ENCODE measurements at regions not wholly inside any gene's neighbourhood (a gene's known extent, or its start where the extent isn't known, plus 50 kb on each side); places are given as distances from the start of the nearest gene placed in this dataset.

DNA sequence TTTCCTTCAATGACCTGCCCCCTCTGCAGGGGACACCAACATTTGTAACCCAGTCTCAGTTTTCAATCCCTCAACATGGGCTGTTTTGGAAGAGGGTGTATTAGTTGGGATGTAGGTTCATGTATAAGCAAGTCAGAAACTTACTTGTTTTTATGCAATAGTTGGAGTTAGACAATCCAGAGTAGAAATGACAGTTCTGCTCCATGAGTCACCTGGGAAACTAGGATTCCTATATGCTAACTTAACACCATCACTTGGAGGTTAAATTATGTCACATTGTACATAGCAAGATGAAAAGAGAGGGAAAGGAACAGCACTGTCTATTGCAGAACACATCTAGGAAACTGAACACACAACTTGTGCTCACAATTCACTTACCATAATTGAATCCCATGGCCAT lies 436.4 kb downstream of the RFC3 start:
- H3K27me3 ChIP-seq (ENCODE audit: control insufficient read depth in 4 of 4, insufficient read depth in 4 of 4, low read length in 3 of 4) = peaks cover 0 to under 1% (median 0%) of the 10 kb centered on the region in 4 donors
- H3K9me3 ChIP-seq (ENCODE audit: control insufficient read depth in 4 of 4, low read length in 3 of 4) = peaks cover 0 to 3% (median 3%) of the 10 kb centered on the region in 4 donors
- H3K4me3 ChIP-seq (ENCODE audit: low read depth in 1 of 3, low read length in 3 of 3) = no peak overlapping the region
- no peak for DNase-seq (ENCODE audit: low spot score)
- no peaks in the 10 kb centered on the region for H3K36me3 ChIP-seq (ENCODE audit: control insufficient read depth in 4 of 4, insufficient read depth in 3 of 4, low read depth in 1 of 4, low read length in 3 of 4)
- no peak overlapping the region for H3K27ac ChIP-seq (ENCODE audit: low read depth in 1 of 2, low read length in 2 of 2)
- no peak overlapping the region for H3K9ac ChIP-seq (ENCODE audit: low read depth in 1 of 2, low read length in 2 of 2)
- no peaks in the 10 kb centered on the region for H3K4me1 ChIP-seq (ENCODE audit: control insufficient read depth in 4 of 4, insufficient read depth in 4 of 4, low read length in 3 of 4)
- TF ChIP-seq, protein P1, sequence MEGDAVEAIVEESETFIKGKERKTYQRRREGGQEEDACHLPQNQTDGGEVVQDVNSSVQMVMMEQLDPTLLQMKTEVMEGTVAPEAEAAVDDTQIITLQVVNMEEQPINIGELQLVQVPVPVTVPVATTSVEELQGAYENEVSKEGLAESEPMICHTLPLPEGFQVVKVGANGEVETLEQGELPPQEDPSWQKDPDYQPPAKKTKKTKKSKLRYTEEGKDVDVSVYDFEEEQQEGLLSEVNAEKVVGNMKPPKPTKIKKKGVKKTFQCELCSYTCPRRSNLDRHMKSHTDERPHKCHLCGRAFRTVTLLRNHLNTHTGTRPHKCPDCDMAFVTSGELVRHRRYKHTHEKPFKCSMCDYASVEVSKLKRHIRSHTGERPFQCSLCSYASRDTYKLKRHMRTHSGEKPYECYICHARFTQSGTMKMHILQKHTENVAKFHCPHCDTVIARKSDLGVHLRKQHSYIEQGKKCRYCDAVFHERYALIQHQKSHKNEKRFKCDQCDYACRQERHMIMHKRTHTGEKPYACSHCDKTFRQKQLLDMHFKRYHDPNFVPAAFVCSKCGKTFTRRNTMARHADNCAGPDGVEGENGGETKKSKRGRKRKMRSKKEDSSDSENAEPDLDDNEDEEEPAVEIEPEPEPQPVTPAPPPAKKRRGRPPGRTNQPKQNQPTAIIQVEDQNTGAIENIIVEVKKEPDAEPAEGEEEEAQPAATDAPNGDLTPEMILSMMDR (IDR thresholded peaks at IDR 0.05; ENCODE audit: low read depth, low read length, missing input control) = no peak
- TF ChIP-seq, protein P2, sequence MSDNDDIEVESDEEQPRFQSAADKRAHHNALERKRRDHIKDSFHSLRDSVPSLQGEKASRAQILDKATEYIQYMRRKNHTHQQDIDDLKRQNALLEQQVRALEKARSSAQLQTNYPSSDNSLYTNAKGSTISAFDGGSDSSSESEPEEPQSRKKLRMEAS (IDR thresholded peaks at IDR 0.05) = no peak
- TF ChIP-seq JUND (IDR thresholded peaks at IDR 0.05) (no peak), TAF1 (conservative IDR thresholded peaks at IDR 0.05) (no peak), GABPA (IDR thresholded peaks at IDR 0.05 in 1 of 2, conservative IDR thresholded peaks at IDR 0.05 in 1 of 2) (no peak), RXRA (IDR thresholded peaks at IDR 0.05) (no peak), HNF4G (IDR thresholded peaks at IDR 0.05) (no peak), SP1 (IDR thresholded peaks at IDR 0.05) (no peak), YY1 (IDR thresholded peaks at IDR 0.05) (no peak), HNF4A (conservative IDR thresholded peaks at IDR 0.05) (no peak)
- TF ChIP-seq, protein P3, sequence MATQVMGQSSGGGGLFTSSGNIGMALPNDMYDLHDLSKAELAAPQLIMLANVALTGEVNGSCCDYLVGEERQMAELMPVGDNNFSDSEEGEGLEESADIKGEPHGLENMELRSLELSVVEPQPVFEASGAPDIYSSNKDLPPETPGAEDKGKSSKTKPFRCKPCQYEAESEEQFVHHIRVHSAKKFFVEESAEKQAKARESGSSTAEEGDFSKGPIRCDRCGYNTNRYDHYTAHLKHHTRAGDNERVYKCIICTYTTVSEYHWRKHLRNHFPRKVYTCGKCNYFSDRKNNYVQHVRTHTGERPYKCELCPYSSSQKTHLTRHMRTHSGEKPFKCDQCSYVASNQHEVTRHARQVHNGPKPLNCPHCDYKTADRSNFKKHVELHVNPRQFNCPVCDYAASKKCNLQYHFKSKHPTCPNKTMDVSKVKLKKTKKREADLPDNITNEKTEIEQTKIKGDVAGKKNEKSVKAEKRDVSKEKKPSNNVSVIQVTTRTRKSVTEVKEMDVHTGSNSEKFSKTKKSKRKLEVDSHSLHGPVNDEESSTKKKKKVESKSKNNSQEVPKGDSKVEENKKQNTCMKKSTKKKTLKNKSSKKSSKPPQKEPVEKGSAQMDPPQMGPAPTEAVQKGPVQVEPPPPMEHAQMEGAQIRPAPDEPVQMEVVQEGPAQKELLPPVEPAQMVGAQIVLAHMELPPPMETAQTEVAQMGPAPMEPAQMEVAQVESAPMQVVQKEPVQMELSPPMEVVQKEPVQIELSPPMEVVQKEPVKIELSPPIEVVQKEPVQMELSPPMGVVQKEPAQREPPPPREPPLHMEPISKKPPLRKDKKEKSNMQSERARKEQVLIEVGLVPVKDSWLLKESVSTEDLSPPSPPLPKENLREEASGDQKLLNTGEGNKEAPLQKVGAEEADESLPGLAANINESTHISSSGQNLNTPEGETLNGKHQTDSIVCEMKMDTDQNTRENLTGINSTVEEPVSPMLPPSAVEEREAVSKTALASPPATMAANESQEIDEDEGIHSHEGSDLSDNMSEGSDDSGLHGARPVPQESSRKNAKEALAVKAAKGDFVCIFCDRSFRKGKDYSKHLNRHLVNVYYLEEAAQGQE (IDR thresholded peaks at IDR 0.05) = no peak
- TF ChIP-seq, protein P4, sequence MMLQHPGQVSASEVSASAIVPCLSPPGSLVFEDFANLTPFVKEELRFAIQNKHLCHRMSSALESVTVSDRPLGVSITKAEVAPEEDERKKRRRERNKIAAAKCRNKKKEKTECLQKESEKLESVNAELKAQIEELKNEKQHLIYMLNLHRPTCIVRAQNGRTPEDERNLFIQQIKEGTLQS (IDR thresholded peaks at IDR 0.05) = no peak

DNA sequence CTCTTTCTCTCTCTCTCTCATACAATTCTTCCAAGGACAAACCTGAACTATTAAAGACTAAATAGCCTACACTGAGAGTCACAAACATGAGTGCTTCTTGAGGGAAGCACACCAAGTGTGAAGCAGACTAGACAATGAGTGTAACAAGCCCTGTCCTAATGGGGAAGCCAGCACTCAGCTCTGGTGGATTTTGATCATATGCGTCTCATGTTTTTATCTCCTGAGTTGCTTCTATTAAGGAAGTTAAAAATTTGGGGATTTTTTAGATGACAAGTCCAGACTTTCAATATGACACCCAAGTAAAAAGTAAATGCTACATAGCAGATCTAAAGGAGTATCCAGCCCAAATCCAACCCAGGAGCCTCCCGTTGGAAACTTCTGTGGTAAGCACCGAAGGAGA lies 437.8 kb downstream of the RFC3 start:
- no peak for DNase-seq (ENCODE audit: low spot score)
- Histone ChIP-seq H3K27me3 (ENCODE audit: control insufficient read depth in 4 of 4, insufficient read depth in 4 of 4, low read length in 3 of 4) (peaks cover 0 to 3% (median 0%) of the 10 kb centered on the region in 4 donors), H3K4me1 (ENCODE audit: control insufficient read depth in 4 of 4, insufficient read depth in 4 of 4, low read length in 3 of 4) (no peaks in the 10 kb centered on the region), H3K9ac (ENCODE audit: low read depth in 1 of 2, low read length in 2 of 2) (no peak overlapping the region), H3K36me3 (ENCODE audit: control insufficient read depth in 4 of 4, insufficient read depth in 3 of 4, low read depth in 1 of 4, low read length in 3 of 4) (no peaks in the 10 kb centered on the region), H3K27ac (ENCODE audit: low read depth in 1 of 2, low read length in 2 of 2) (no peak overlapping the region), H3K9me3 (ENCODE audit: control insufficient read depth in 4 of 4, low read length in 3 of 4) (peaks cover 0 to 3% (median 3%) of the 10 kb centered on the region in 4 donors), H3K4me3 (ENCODE audit: low read depth in 1 of 3, low read length in 3 of 3) (no peak overlapping the region)
- 86% methylated on average over 3 of the region's 3 CpGs for WGBS
- TF ChIP-seq RAD21 (IDR thresholded peaks at IDR 0.05) = no peak
- TF ChIP-seq SP1 (IDR thresholded peaks at IDR 0.05) = no peak
- TF ChIP-seq, protein P5, sequence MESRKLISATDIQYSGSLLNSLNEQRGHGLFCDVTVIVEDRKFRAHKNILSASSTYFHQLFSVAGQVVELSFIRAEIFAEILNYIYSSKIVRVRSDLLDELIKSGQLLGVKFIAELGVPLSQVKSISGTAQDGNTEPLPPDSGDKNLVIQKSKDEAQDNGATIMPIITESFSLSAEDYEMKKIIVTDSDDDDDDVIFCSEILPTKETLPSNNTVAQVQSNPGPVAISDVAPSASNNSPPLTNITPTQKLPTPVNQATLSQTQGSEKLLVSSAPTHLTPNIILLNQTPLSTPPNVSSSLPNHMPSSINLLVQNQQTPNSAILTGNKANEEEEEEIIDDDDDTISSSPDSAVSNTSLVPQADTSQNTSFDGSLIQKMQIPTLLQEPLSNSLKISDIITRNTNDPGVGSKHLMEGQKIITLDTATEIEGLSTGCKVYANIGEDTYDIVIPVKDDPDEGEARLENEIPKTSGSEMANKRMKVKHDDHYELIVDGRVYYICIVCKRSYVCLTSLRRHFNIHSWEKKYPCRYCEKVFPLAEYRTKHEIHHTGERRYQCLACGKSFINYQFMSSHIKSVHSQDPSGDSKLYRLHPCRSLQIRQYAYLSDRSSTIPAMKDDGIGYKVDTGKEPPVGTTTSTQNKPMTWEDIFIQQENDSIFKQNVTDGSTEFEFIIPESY (IDR thresholded peaks at IDR 0.05) = no peak
- no peak for TF ChIP-seq JUND (IDR thresholded peaks at IDR 0.05)
- no peak for TF ChIP-seq HNF4G (IDR thresholded peaks at IDR 0.05)
- TF ChIP-seq YY1 (IDR thresholded peaks at IDR 0.05) = no peak
- TF ChIP-seq NR2F2 (IDR thresholded peaks at IDR 0.05) = no peak
- TF ChIP-seq GABPA (IDR thresholded peaks at IDR 0.05 in 1 of 2, conservative IDR thresholded peaks at IDR 0.05 in 1 of 2) = no peak
- TF ChIP-seq, protein P1 (IDR thresholded peaks at IDR 0.05; ENCODE audit: low read depth, low read length, missing input control) = no peak
- TF ChIP-seq, protein P3 (IDR thresholded peaks at IDR 0.05) = no peak
- TF ChIP-seq TAF1 (conservative IDR thresholded peaks at IDR 0.05) = no peak
- no peak for TF ChIP-seq FOXA1 (IDR thresholded peaks at IDR 0.05)
- TF ChIP-seq EGR1 (IDR thresholded peaks at IDR 0.05; ENCODE audit: low read depth in 2 of 2) = no peak
- TF ChIP-seq RXRA (IDR thresholded peaks at IDR 0.05) = no peak
- TF ChIP-seq, protein P4 (IDR thresholded peaks at IDR 0.05) = no peak

Data from liver (tissue), 8 donors.